ENCODE measurements at regions not wholly inside any gene's neighbourhood (a gene's known extent, or its start where the extent isn't known, plus 50 kb on each side); places are given as distances from the start of the nearest gene placed in this dataset.

GRCh38 chr6:169890901-169891300, 139.5 kb downstream of the ERMARD start:
- TF ChIP-seq POLR2A (IDR thresholded peaks at IDR 0.05) (no peak), POLR2AphosphoS5 (IDR thresholded peaks at IDR 0.05) (no peak), CTCF (IDR thresholded peaks at IDR 0.05) (no peak), EP300 (IDR thresholded peaks at IDR 0.05) (no peak)
